Memory B cell (primary cell): ENCODE measurements at regions not wholly inside any gene's neighbourhood (a gene's known extent, or its start where the extent isn't known, plus 50 kb on each side); places are given as distances from the start of the nearest gene placed in this dataset.

ENCODE experiments used
- ATAC-seq: fragments of 150-1000 bp; cut with Tn5 transposase; 2 replicates; pipeline ENCODE4 v1.10.0; 2021; ENCODE audit warnings: low read depth, mild to moderate bottlenecking, moderate library complexity
- DNase-seq, 2 donors: peaks; one replicate each; pipeline ENCODE4 v3.0.0; 2022; ENCODE audit warnings: low spot score in 2 of 2
- H3K27ac Mint-ChIP-seq: one replicate; pipeline ENCODE4 v1.8.0; 2022; ENCODE audit warnings: mild to moderate bottlenecking, moderate library complexity, mixed read lengths
- H3K27me3 Mint-ChIP-seq: one replicate; pipeline ENCODE4 v1.8.0; 2022; ENCODE audit warnings: mixed read lengths
- H3K36me3 Mint-ChIP-seq: one replicate; pipeline ENCODE4 v1.8.0; 2022; ENCODE audit warnings: mild to moderate bottlenecking, mixed read lengths
- H3K4me1 Mint-ChIP-seq: one replicate; pipeline ENCODE4 v1.8.0; 2022; ENCODE audit warnings: mixed read lengths
- H3K4me3 Mint-ChIP-seq: one replicate; pipeline ENCODE4 v1.8.0; 2022; ENCODE audit warnings: mild to moderate bottlenecking, moderate library complexity, mixed read lengths
- H3K9me3 Mint-ChIP-seq: one replicate; pipeline ENCODE4 v1.8.0; 2022; ENCODE audit warnings: mixed read lengths

- no peak for DNase-seq
- Mint-ChIP-seq H3K9me3 (no peaks in the 10 kb centered on the region), H3K4me1 (no peaks in the 10 kb centered on the region), H3K27ac (no peak overlapping the region), H3K27me3 (peaks cover 8% of the 10 kb centered on the region), H3K4me3 (no peak overlapping the region), H3K36me3 (no peaks in the 10 kb centered on the region)
- ATAC-seq, result no peak
These were observed 311.9 kb downstream of the MYCN start for GRCh38 chr2:16252251-16252650.

GRCh38 chr2:16251511-16252225, 311.3 kb downstream of the MYCN start:
- H3K9me3 Mint-ChIP-seq, result no peaks in the 10 kb centered on the region
- H3K4me1 Mint-ChIP-seq, result no peaks in the 10 kb centered on the region
- no peak overlapping the region for H3K27ac Mint-ChIP-seq
- peaks cover 8% of the 10 kb centered on the region for H3K27me3 Mint-ChIP-seq
- ATAC-seq, result no peak
- H3K36me3 Mint-ChIP-seq, result no peaks in the 10 kb centered on the region
- H3K4me3 Mint-ChIP-seq, result no peak overlapping the region
- DNase-seq, result no peak

GRCh38 chr2:16250886-16251285, 310.5 kb downstream of the MYCN start:
- H3K27me3 Mint-ChIP-seq, result peaks cover 6% of the 10 kb centered on the region
- no peaks in the 10 kb centered on the region for H3K4me1 Mint-ChIP-seq
- H3K9me3 Mint-ChIP-seq, result no peaks in the 10 kb centered on the region
- no peaks in the 10 kb centered on the region for H3K36me3 Mint-ChIP-seq
- ATAC-seq (no peak), DNase-seq (no peak)
- H3K27ac Mint-ChIP-seq, result no peak overlapping the region
- no peak overlapping the region for H3K4me3 Mint-ChIP-seq

GRCh38 chr2:16250466-16250865, 310.1 kb downstream of the MYCN start:
- H3K9me3 Mint-ChIP-seq, result no peaks in the 10 kb centered on the region
- no peaks in the 10 kb centered on the region for H3K4me1 Mint-ChIP-seq
- H3K36me3 Mint-ChIP-seq, result no peaks in the 10 kb centered on the region
- DNase-seq, result no peak
- no peak overlapping the region for H3K4me3 Mint-ChIP-seq
- no peak for ATAC-seq
- no peak overlapping the region for H3K27ac Mint-ChIP-seq
- H3K27me3 Mint-ChIP-seq, result peaks cover 8% of the 10 kb centered on the region

GRCh38 chr2:16250056-16250425, 309.7 kb downstream of the MYCN start:
- DNase-seq (no peak), ATAC-seq (no peak)
- Mint-ChIP-seq H3K9me3 (no peaks in the 10 kb centered on the region), H3K27me3 (peaks cover 8% of the 10 kb centered on the region), H3K36me3 (no peaks in the 10 kb centered on the region), H3K4me1 (no peaks in the 10 kb centered on the region), H3K4me3 (no peak overlapping the region), H3K27ac (no peak overlapping the region)

GRCh38 chr2:16249246-16250055, 309.1 kb downstream of the MYCN start:
- ATAC-seq, result no peak
- Mint-ChIP-seq H3K36me3 (no peaks in the 10 kb centered on the region), H3K27me3 (peaks cover 6% of the 10 kb centered on the region), H3K9me3 (no peaks in the 10 kb centered on the region), H3K4me3 (no peak overlapping the region), H3K4me1 (no peaks in the 10 kb centered on the region), H3K27ac (no peak overlapping the region)
- DNase-seq, result no peak

GRCh38 chr2:16248571-16249105, 308.3 kb downstream of the MYCN start:
- ATAC-seq, result no peak
- DNase-seq, result no peak
- H3K36me3 Mint-ChIP-seq, result no peaks in the 10 kb centered on the region
- no peak overlapping the region for H3K27ac Mint-ChIP-seq
- no peak overlapping the region for H3K4me3 Mint-ChIP-seq
- no peaks in the 10 kb centered on the region for H3K4me1 Mint-ChIP-seq
- no peaks in the 10 kb centered on the region for H3K9me3 Mint-ChIP-seq
- peaks cover 6% of the 10 kb centered on the region for H3K27me3 Mint-ChIP-seq

GRCh38 chr2:16247326-16248122, 307.2 kb downstream of the MYCN start:
- H3K9me3 Mint-ChIP-seq, result no peaks in the 10 kb centered on the region
- H3K27ac Mint-ChIP-seq, result no peak overlapping the region
- DNase-seq, result no peak
- no peak overlapping the region for H3K4me3 Mint-ChIP-seq
- no peak for ATAC-seq
- H3K36me3 Mint-ChIP-seq, result no peaks in the 10 kb centered on the region
- no peaks in the 10 kb centered on the region for H3K4me1 Mint-ChIP-seq
- peaks cover 4% of the 10 kb centered on the region for H3K27me3 Mint-ChIP-seq

GRCh38 chr2:16246911-16247310, 306.6 kb downstream of the MYCN start:
- Mint-ChIP-seq H3K27ac (no peak overlapping the region), H3K4me1 (no peaks in the 10 kb centered on the region), H3K27me3 (peaks cover 3% of the 10 kb centered on the region), H3K4me3 (no peak overlapping the region), H3K36me3 (no peaks in the 10 kb centered on the region), H3K9me3 (no peaks in the 10 kb centered on the region)
- DNase-seq (no peak), ATAC-seq (no peak)

- H3K4me3 Mint-ChIP-seq, result no peak overlapping the region
- H3K36me3 Mint-ChIP-seq, result no peaks in the 10 kb centered on the region
- H3K4me1 Mint-ChIP-seq, result no peaks in the 10 kb centered on the region
- no peak overlapping the region for H3K27ac Mint-ChIP-seq
- ATAC-seq (no peak), DNase-seq (no peak)
- peaks cover 5% of the 10 kb centered on the region for H3K27me3 Mint-ChIP-seq
- H3K9me3 Mint-ChIP-seq, result no peaks in the 10 kb centered on the region
These were observed 306.0 kb downstream of the MYCN start for GRCh38 chr2:16246281-16246850.

GRCh38 chr2:16245481-16246054, 305.2 kb downstream of the MYCN start:
- Mint-ChIP-seq H3K4me1 (no peaks in the 10 kb centered on the region), H3K27me3 (peaks cover 5% of the 10 kb centered on the region), H3K9me3 (no peaks in the 10 kb centered on the region), H3K27ac (no peak overlapping the region), H3K4me3 (no peak overlapping the region), H3K36me3 (no peaks in the 10 kb centered on the region)
- no peak for ATAC-seq
- DNase-seq, result no peak

GRCh38 chr2:16244966-16245320, 304.6 kb downstream of the MYCN start:
- Mint-ChIP-seq H3K27me3 (peaks cover 5% of the 10 kb centered on the region), H3K27ac (no peak overlapping the region), H3K36me3 (no peaks in the 10 kb centered on the region), H3K9me3 (no peaks in the 10 kb centered on the region), H3K4me3 (no peak overlapping the region), H3K4me1 (no peaks in the 10 kb centered on the region)
- DNase-seq (no peak), ATAC-seq (no peak)

- Mint-ChIP-seq H3K4me1 (no peaks in the 10 kb centered on the region), H3K9me3 (no peaks in the 10 kb centered on the region), H3K36me3 (no peaks in the 10 kb centered on the region), H3K27ac (no peak overlapping the region), H3K27me3 (peaks cover 5% of the 10 kb centered on the region), H3K4me3 (no peak overlapping the region)
- ATAC-seq (no peak), DNase-seq (no peak)
These were observed 304.0 kb downstream of the MYCN start for GRCh38 chr2:16244153-16244965.
